Hindlimb muscle (tissue), 1 donor: ENCODE measurements at regions not wholly inside any gene's neighbourhood (a gene's known extent, or its start where the extent isn't known, plus 50 kb on each side); places are given as distances from the start of the nearest gene placed in this dataset.

Source experiments
- DNase-seq: peaks from one replicate; pipeline ENCODE4 v3.0.0-alpha.2; 2013

- DNase-seq = no peak
These were observed 277.8 kb downstream of the EIPR1 start for GRCh38 chr2:3099860-3100234.

DNA sequence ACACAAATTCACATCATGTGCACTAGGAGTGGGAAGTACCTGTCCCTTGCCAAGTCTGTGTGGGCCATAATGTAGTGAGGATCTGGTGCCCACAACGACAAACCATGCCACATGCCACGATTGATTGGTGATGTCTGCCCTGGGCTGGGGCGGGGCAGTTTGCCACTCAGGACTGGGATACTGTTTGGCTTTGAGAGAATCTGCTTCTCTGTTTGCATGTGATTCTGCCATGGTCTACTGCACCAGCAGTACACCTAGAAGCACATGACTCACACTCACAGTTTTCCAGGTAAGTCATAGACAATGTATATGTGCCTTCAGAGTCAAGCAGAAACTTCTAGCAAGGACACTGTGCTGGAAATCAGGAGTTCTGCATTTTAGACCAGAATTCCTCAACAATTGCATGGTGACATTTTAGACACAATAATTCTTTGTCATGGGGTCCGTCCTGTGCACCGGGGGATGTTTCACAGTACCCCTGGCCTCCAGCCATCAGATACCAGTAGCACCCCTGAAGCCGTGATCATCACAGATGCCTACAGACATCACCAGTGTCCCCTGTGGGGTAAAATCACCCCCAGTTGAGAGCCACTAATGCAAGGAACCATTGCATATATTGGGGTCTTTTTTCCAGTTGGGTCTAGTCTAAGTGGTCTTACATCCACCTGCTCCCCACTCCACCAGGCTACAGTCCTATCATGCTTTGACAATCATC is 278.3 kb downstream of the EIPR1 start:
- no peak for DNase-seq

GRCh38 chr2:3098231-3098630 is 279.4 kb downstream of the EIPR1 start:
- DNase-seq = no peak

DNA sequence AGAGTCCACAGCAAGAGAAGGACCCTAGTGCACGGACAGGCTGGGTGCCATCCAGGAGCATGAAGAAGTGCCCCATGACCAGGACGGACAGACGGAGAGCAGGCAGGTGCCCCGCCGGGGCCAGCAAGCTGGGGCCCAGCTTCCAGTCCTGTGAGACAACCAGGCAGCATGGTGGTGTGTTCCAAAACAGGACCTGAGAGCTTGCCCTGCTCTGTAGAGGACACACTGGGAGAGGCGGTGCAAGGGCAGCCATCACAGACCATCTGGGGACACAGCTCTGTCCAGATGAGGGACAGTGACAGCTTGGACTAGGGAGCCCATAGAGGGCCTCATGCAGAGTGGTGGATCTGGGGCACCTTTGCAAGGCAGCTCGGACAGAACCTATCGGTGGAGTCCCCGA is 279.8 kb downstream of the EIPR1 start:
- DNase-seq = no peak

- no peak for DNase-seq
These were observed 282.3 kb downstream of the EIPR1 start for GRCh38 chr2:3094999-3095958.

- no peak for DNase-seq
These were observed 283.3 kb downstream of the EIPR1 start for GRCh38 chr2:3094318-3094717.

- no peak for DNase-seq
These were observed 285.9 kb downstream of the EIPR1 start for GRCh38 chr2:3091696-3092095.

GRCh38 chr2:3082705-3083104 is 294.9 kb downstream of the EIPR1 start:
- no peak for DNase-seq

DNA sequence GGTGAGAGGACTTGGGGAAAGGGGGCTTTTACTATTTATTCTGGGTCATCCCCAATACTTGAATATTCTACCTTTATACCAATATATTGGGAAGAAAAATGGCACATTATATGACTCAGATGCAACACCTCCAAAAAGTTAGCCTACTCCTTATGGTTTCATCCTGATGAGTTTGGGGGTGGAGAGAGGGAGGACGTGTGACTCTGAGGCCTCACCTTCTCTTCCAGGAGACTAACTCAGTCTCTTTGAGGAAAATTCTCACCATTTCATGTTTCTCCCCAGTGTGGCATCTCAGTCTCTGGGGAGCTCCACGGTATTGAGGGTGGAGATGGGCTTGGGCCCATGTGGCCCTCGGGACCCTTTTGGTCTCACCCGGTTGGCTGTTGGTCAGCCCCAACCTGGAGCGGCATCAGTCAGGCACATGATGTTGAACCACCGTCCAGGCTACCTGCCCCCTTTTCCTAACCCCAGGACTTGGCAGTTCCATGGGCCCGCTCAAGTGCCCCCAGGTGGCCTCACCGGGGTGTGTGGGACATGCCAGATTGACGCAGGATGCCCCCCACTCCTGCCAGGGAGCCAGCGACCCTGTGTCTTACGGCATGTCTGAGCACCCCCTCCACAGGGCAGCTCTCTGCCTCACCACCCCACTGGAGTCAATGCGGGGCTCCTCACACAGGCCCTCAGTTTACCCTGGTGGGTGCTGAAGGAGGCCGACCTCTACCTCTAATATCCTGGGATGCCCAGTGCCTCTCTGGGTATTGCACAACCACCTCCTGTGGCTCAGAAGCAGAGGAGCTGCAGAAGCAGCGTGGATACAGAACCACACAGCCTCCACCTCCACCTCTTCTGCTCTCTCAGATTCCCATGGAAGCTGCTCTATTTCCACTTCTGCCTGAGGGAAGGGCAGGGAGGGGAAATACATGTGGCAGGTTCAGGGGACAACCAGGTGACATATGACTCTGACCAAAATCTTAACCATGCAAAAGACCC is 297.4 kb downstream of the EIPR1 start:
- DNase-seq = no peak

GRCh38 chr2:3079466-3079865 is 298.2 kb downstream of the EIPR1 start:
- no peak for DNase-seq

DNA sequence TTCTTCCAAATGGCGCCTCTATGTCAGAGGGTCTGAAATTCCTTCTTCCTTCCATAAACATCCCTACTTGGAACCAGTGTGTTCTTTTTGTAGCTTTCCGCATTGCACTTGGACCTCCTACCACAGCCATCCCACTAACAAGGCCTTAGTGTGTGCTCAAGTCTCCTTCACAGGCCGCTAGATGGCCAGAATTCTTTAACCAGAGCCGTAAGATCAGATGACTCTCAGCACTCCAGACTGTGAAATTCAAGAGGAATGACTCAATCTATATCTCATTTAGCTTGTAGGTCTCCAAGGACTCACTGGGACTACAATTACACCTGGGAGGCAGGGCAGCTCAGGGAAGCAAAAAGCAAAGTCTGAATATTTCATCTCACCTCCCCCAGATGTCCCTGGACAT is 298.9 kb downstream of the EIPR1 start:
- DNase-seq = no peak

GRCh38 chr2:3076848-3077642 is 300.6 kb downstream of the EIPR1 start:
- no peak for DNase-seq

DNA sequence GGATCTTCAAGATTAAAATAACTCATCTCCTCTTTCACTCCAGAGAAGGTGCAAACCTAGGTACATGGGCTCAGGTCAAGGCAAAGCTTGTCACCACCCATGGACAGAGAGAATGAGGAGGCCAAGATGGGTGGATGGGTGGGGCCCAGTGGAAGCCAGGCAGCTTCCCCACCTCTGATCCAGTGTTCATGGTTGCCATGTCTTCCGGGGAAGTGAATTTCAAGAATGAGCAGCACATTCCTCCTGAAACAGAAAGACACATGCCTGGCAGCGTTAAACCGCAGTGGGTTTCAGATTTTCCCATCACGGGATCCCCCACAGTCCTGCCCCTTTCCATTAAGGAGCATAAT is 301.7 kb downstream of the EIPR1 start:
- DNase-seq = no peak

DNA sequence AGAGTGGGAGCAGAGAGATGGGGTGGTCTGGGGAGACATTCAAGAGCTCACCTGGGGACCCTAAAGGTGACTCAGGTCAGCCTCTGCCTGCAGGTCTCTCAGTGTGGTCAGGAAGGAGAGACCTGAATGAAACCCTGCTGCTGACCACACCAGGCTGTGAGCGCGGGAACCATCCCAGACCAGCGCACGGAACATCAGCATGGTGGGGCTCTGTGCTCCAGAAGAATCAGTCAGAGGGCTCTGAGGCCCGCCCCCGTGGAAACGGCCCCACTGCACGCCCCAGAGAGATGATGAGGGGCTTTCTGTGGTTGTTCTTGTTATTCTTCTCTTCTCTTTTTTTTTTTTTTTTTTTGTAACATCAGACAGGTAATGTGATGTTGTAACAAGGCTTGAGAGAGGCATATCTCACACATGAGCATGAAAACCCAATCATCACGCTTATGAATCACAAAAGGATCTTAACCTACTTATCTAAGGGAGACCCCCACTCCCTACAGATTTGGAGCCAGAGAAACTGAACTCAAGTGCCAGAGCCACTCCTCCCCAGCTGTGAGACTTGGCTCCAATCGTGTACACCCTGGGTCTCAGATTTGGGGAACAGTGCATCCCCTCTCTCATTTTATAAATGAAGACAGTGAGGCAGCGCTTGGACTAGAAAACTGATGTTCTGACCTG is 302.2 kb downstream of the EIPR1 start:
- no peak for DNase-seq

DNA sequence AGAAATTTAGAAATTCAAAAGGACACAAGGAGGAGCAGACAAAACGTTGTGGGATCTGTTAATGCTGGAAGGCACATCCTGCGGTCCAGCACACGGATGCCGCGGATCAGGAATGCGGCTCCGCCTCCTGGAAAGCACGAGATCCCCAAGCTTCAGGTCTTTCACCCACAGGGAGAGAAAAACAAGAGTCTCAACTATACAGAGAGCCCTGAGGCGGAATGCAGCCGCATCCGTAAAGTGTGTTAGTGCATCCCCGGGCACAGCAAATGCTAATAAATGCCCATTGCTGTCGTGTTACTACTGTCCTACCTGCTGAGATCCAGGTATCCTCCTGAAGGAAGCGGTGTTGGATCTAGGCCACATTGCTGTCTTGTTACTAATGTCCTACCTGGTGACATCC is 303.9 kb downstream of the EIPR1 start:
- no peak for DNase-seq

DNA sequence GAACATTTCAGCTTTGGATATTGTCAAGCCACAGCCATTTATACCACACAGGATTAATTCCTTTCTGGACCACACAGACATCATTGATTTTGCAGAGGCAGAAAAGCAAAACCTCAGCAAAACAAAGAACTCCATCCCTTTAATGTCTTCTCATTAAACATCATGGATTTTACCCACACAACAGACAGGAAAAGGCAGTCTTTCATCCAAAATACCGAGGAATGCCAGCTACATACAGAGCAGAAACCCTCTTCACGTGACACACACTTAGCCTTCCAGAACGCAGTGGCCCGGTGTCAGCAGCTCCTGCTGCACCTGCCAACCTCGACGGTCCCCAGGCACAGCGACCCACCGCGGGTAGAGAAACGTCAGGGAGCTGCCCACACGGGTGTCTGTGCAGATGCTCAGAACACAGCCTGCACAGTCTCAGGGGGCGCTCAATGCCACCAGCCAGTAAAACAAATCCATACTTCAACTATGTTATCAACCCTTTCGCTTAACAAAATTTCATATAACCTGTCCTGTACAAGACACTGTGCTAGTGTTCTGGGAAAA is 304.5 kb downstream of the EIPR1 start:
- no peak for DNase-seq

- no peak for DNase-seq
These were observed 305.8 kb downstream of the EIPR1 start for GRCh38 chr2:3071685-3072263.

DNA sequence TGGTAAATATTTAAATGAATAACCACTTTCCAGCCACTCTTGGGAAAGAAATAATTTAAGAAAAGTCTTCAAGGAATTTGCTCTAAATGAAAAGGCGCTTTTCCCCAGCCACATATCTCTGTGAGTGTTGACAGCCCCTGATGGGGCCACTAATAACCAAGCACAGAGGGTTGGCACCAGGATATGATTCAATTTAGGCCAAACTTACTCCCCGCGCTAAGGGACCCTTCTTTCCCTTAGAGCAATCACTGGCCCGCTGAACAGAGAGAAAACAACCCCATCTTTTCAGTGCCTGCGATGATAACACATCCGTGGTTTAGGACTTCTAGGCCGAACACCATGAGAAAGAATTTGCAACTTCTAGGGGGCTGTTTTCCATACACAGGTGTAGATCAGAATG is 310.8 kb downstream of the EIPR1 start:
- DNase-seq = no peak

GRCh38 chr2:3065928-3066327 is 311.7 kb downstream of the EIPR1 start:
- DNase-seq = no peak

- no peak for DNase-seq
These were observed 314.9 kb downstream of the EIPR1 start for GRCh38 chr2:3062476-3063260.
